ENCODE measurements at regions not wholly inside any gene's neighbourhood (a gene's known extent, or its start where the extent isn't known, plus 50 kb on each side); places are given as distances from the start of the nearest gene placed in this dataset.
A peak's percentile ranks its signal among the peaks of the same experiment; 100 is the strongest.

GRCh38 chr2:41905597-41906337 is 142.1 kb upstream of the PKDCC start:
- no peak for DNase-seq

GRCh38 chr2:41906338-41906725 is 141.5 kb upstream of the PKDCC start:
- DNase-seq, result no peak

GRCh38 chr2:41907141-41907540 is 140.7 kb upstream of the PKDCC start:
- DNase-seq, result no peak

- no peak for DNase-seq
Measured at GRCh38 chr2:41907771-41908207, 140.0 kb upstream of the PKDCC start.

- DNase-seq, result no peak
Measured at GRCh38 chr2:41908349-41908748, 139.5 kb upstream of the PKDCC start.

- DNase-seq, result no peak
Measured at GRCh38 chr2:41909584-41909983, 138.2 kb upstream of the PKDCC start.

GRCh38 chr2:41910126-41910525 is 137.7 kb upstream of the PKDCC start:
- DNase-seq, result no peak

GRCh38 chr2:41911033-41911432 is 136.8 kb upstream of the PKDCC start:
- no peak for DNase-seq

GRCh38 chr2:41912337-41912736 is 135.5 kb upstream of the PKDCC start:
- no peak for DNase-seq

GRCh38 chr2:41912776-41913175 is 135.0 kb upstream of the PKDCC start:
- no peak for DNase-seq

GRCh38 chr2:41913311-41913710 is 134.5 kb upstream of the PKDCC start:
- no peak for DNase-seq

GRCh38 chr2:41913921-41914609 is 133.8 kb upstream of the PKDCC start:
- no peak for DNase-seq

GRCh38 chr2:41914936-41915335 is 132.9 kb upstream of the PKDCC start:
- no peak for DNase-seq

- DNase-seq, result no peak
Measured at GRCh38 chr2:41916177-41916576, 131.6 kb upstream of the PKDCC start.

- DNase-seq, result no peak
Measured at GRCh38 chr2:41917587-41917986, 130.2 kb upstream of the PKDCC start.

- no peak for DNase-seq
Measured at GRCh38 chr2:41919135-41919534, 128.7 kb upstream of the PKDCC start.

GRCh38 chr2:41920181-41920580 is 127.6 kb upstream of the PKDCC start:
- no peak for DNase-seq

GRCh38 chr2:41920812-41921211 is 127.0 kb upstream of the PKDCC start:
- no peak for DNase-seq

GRCh38 chr2:41922177-41922576 is 125.6 kb upstream of the PKDCC start:
- DNase-seq, result peak; percentile 2

GRCh38 chr2:41923156-41923786 is 124.5 kb upstream of the PKDCC start:
- no peak for DNase-seq

GRCh38 chr2:41924024-41924423 is 123.8 kb upstream of the PKDCC start:
- DNase-seq, result no peak

GRCh38 chr2:41924709-41925408 is 123.0 kb upstream of the PKDCC start:
- no peak for DNase-seq

- DNase-seq, result no peak
Measured at GRCh38 chr2:41925712-41926111, 122.1 kb upstream of the PKDCC start.

Measured in NCI-H1436 (cell line).